ENCODE measurements at regions not wholly inside any gene's neighbourhood (a gene's known extent, or its start where the extent isn't known, plus 50 kb on each side); places are given as distances from the start of the nearest gene placed in this dataset.

DNA sequence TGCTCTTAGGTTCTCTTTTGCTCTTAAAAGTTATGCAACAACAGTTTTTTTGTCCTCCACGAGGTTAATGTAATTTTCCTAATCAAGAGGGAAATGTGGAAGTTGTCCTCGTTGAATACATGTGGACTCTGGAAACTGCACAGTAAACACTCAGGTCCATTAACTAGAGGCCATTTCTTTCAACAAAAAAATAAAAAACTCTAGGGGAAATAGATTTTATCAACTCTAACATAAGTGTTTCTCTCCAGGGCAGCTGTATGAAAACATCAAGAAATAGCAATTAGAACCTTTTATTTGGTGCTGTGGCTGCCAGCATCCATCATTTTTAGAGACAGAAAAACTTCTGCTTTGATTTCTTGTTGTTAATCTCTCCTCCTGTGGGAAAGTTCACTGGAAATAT lies 288.6 kb downstream of the ICE1 start:
- TF ChIP-seq, protein P1, sequence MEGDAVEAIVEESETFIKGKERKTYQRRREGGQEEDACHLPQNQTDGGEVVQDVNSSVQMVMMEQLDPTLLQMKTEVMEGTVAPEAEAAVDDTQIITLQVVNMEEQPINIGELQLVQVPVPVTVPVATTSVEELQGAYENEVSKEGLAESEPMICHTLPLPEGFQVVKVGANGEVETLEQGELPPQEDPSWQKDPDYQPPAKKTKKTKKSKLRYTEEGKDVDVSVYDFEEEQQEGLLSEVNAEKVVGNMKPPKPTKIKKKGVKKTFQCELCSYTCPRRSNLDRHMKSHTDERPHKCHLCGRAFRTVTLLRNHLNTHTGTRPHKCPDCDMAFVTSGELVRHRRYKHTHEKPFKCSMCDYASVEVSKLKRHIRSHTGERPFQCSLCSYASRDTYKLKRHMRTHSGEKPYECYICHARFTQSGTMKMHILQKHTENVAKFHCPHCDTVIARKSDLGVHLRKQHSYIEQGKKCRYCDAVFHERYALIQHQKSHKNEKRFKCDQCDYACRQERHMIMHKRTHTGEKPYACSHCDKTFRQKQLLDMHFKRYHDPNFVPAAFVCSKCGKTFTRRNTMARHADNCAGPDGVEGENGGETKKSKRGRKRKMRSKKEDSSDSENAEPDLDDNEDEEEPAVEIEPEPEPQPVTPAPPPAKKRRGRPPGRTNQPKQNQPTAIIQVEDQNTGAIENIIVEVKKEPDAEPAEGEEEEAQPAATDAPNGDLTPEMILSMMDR (IDR thresholded peaks at IDR 0.05): no peak
- no peak for TF ChIP-seq POLR2A (IDR thresholded peaks at IDR 0.05)
